HEK293T (cell line): ENCODE measurements at regions not wholly inside any gene's neighbourhood (a gene's known extent, or its start where the extent isn't known, plus 50 kb on each side); places are given as distances from the start of the nearest gene placed in this dataset.

ENCODE experiments used
- CTCF ChIA-PET: fragments of 350-600 bp; formaldehyde crosslinking; extraction: SDS; loops from one replicate; lab custom pipeline; 2021; ENCODE audit warnings: antibody characterized with exemption, inconsistent platforms; lab: Yijun Ruan, JAX
- POLR2A ChIA-PET: fragments of 350-600 bp; formaldehyde crosslinking; extraction: SDS; loops from one replicate; lab custom pipeline; 2020; ENCODE audit warnings: antibody characterized with exemption, inconsistent platforms; lab: Yijun Ruan, JAX
- DNase-seq: peaks from one replicate; pipeline ENCODE4 v3.0.0; 2012; ENCODE audit warnings: mixed read lengths; ENCODE audit errors: extremely low spot score
- ARNT ChIP-seq: fragments of 450-650 bp; IDR thresholded peaks from 2 replicates; pipeline ENCODE4 v1.6.1; 2017; ENCODE audit warnings: mild to moderate bottlenecking
- BHLHE40 ChIP-seq: fragments of 450-650 bp; IDR thresholded peaks from 2 replicates; pipeline ENCODE4 v1.6.1; 2016; ENCODE audit warnings: mild to moderate bottlenecking, moderate library complexity, borderline replicate concordance
- CTBP1 ChIP-seq: fragments of 450-650 bp; IDR thresholded peaks from 2 replicates; pipeline ENCODE4 v1.6.1; 2016; ENCODE audit warnings: borderline replicate concordance
- ELF4 ChIP-seq: fragments of 450-650 bp; IDR thresholded peaks from 2 replicates; pipeline ENCODE4 v1.6.1; 2017; ENCODE audit warnings: antibody characterized with exemption
- FOXA1 ChIP-seq: fragments of 450-650 bp; IDR thresholded peaks from 2 replicates; pipeline ENCODE4 v1.6.1; 2016; ENCODE audit warnings: mild to moderate bottlenecking
- FOXK2 ChIP-seq: fragments of 450-650 bp; IDR thresholded peaks from 2 replicates; pipeline ENCODE4 v1.6.1; 2016; ENCODE audit warnings: mild to moderate bottlenecking
- FOXM1 ChIP-seq: fragments of 450-650 bp; IDR thresholded peaks from 2 replicates; pipeline ENCODE4 v1.6.1; 2017; ENCODE audit warnings: mild to moderate bottlenecking, borderline replicate concordance
- HDGF ChIP-seq: fragments of 450-650 bp; IDR thresholded peaks from 2 replicates; pipeline ENCODE4 v1.6.1; 2017; ENCODE audit warnings: antibody characterized with exemption, borderline replicate concordance
- L3MBTL2 ChIP-seq: fragments of 450-650 bp; conservative IDR thresholded peaks from 2 replicates; pipeline ENCODE4 v1.6.1; 2016; ENCODE audit warnings: mild to moderate bottlenecking
- LEF1 ChIP-seq: fragments of 450-650 bp; IDR thresholded peaks from 2 replicates; pipeline ENCODE4 v1.6.1; 2017; ENCODE audit warnings: mild to moderate bottlenecking, borderline replicate concordance
- NFRKB ChIP-seq: fragments of 450-650 bp; IDR thresholded peaks from 2 replicates; pipeline ENCODE4 v1.6.1; 2016; ENCODE audit warnings: mild to moderate bottlenecking, moderate library complexity
- PKNOX1 ChIP-seq: fragments of 450-650 bp; IDR thresholded peaks from 2 replicates; pipeline ENCODE4 v1.6.1; 2016
- SP1 ChIP-seq: fragments of 450-650 bp; IDR thresholded peaks from 2 replicates; pipeline ENCODE4 v1.6.1; 2017
- SUZ12 ChIP-seq: fragments of 450-650 bp; IDR thresholded peaks from 2 replicates; pipeline ENCODE4 v1.6.1; 2016; ENCODE audit warnings: mild to moderate bottlenecking
- TARDBP ChIP-seq: fragments of 450-650 bp; IDR thresholded peaks from 2 replicates; pipeline ENCODE4 v1.6.1; 2016
- ZNF384 ChIP-seq: fragments of 450-650 bp; IDR thresholded peaks from 2 replicates; pipeline ENCODE4 v1.6.1; 2016

DNA sequence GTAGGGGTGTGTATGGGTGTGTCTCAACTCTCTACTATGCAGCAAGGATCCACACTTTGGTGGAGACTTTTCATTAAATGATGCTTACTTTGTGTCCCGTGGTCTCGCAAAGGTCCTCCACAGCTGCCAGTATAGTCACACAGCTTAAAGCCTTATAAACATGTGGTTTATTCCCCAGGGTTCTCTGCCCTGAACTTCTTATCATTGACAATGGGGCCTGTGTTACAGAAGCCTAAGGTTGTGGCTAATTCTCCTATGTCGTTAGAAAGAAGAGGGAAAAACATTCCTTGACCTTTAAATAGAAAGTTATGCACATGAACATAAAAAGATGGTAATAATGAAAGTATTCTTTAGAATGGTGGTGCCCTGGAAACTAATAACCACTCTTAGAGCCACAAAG, 201.4 kb downstream of the INHBA start:
- ChIA-PET POLR2A (no interaction called here), CTCF (no interaction called here)
- DNase-seq, result no peak
- no peak for TF ChIP-seq SP1
- no peak for TF ChIP-seq FOXM1
- TF ChIP-seq BHLHE40, result no peak
- TF ChIP-seq HDGF, result no peak
- no peak for TF ChIP-seq FOXA1
- no peak for TF ChIP-seq ELF4
- TF ChIP-seq ARNT, result no peak
- TF ChIP-seq CTBP1, result no peak
- TF ChIP-seq FOXK2, result no peak
- TF ChIP-seq SUZ12, result no peak
- no peak for TF ChIP-seq NFRKB
- no peak for TF ChIP-seq TARDBP
- no peak for TF ChIP-seq L3MBTL2
- no peak for TF ChIP-seq LEF1
- no peak for TF ChIP-seq PKNOX1
- no peak for TF ChIP-seq ZNF384

DNA sequence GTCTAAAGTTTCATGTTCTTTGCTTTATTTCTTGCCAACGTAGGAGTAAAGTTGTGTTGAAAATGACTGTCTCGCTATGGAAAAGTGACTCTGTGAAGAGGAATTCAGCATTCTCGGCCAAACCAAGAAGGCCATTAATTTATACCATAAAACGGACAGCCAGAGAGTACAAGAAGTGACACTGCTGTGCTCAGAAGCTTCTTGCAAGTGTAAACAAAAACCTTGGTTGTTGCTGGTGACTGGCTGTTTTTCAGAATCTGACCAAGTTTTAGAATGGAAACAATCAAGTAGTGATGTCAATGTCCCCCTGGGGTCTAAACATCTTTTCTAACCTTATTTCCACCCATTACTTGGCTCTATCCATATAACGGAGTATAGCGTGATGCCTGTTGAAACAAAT, 201.9 kb downstream of the INHBA start:
- no peak for TF ChIP-seq FOXA1
- no peak for TF ChIP-seq BHLHE40
- no peak for TF ChIP-seq TARDBP
- no peak for TF ChIP-seq PKNOX1
- TF ChIP-seq NFRKB, result no peak
- no peak for TF ChIP-seq HDGF
- TF ChIP-seq ELF4, result no peak
- TF ChIP-seq ZNF384, result no peak
- no peak for TF ChIP-seq SUZ12
- no peak for TF ChIP-seq FOXM1
- no peak for TF ChIP-seq FOXK2
- no peak for TF ChIP-seq SP1
- no peak for TF ChIP-seq LEF1
- TF ChIP-seq L3MBTL2, result no peak
- no peak for TF ChIP-seq CTBP1
- CTCF ChIA-PET, result no interaction called here
- DNase-seq, result no peak
- POLR2A ChIA-PET, result no interaction called here

DNA sequence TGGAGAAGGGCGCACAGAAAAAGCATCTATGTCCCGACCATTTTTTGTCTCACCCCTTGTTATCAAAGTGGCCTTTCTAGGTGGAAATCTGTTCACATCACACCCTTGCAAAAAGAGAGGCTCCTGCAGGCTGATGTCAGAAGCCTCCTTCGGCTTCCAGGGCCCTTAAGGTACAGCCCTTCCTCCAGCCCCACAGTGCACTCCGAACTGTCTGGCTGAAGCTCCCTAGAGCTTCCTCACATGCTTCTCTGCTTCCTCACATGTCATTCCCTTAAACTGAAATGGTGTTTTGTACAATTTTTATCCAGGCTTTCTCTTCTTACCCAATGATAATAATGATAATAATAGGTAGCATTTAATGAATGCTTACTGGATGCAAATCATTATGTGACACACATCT, 210.3 kb downstream of the INHBA start:
- POLR2A ChIA-PET, result no interaction called here
- CTCF ChIA-PET, result no interaction called here
- DNase-seq, result no peak
- TF ChIP-seq CTBP1, result no peak

- TF ChIP-seq TARDBP (no peak), ELF4 (no peak), PKNOX1 (no peak), SUZ12 (no peak), L3MBTL2 (no peak), ZNF384 (no peak), LEF1 (no peak), SP1 (no peak), CTBP1 (no peak), FOXK2 (no peak), FOXM1 (no peak), FOXA1 (no peak), BHLHE40 (no peak)
- POLR2A ChIA-PET, result no interaction called here
- CTCF ChIA-PET, result no interaction called here
Measured at GRCh38 chr7:41491883-41492471, 210.9 kb downstream of the INHBA start.

GRCh38 chr7:41491308-41491707, 211.6 kb downstream of the INHBA start:
- DNase-seq, result no peak
- no peak for TF ChIP-seq SUZ12
- TF ChIP-seq FOXK2, result no peak
- TF ChIP-seq HDGF, result no peak
- no peak for TF ChIP-seq FOXA1
- no peak for TF ChIP-seq CTBP1
- no peak for TF ChIP-seq NFRKB
- TF ChIP-seq SP1, result no peak
- no peak for TF ChIP-seq ZNF384
- CTCF ChIA-PET, result no interaction called here
- POLR2A ChIA-PET, result no interaction called here

More at GRCh38 chr7:41491883-41492471, 210.9 kb downstream of the INHBA start:
- DNase-seq, result no peak

- CTCF ChIA-PET, result interaction anchor here (0.7 kb wide), 1 partner anchor 339 kb away, joined by 3 read pairs; no protein-coding TSS in a partner anchor
- POLR2A ChIA-PET, result no interaction called here
- DNase-seq, result no peak
- no peak for TF ChIP-seq ELF4
- no peak for TF ChIP-seq FOXK2
- no peak for TF ChIP-seq SUZ12
- no peak for TF ChIP-seq FOXA1
- TF ChIP-seq PKNOX1, result no peak
- TF ChIP-seq HDGF, result no peak
- TF ChIP-seq ZNF384, result no peak
- TF ChIP-seq LEF1, result no peak
- TF ChIP-seq ARNT, result no peak
- TF ChIP-seq SP1, result no peak
Measured at GRCh38 chr7:41489885-41490284, 213.0 kb downstream of the INHBA start.
